MV-4-11 (cell line): ENCODE measurements at regions not wholly inside any gene's neighbourhood (a gene's known extent, or its start where the extent isn't known, plus 50 kb on each side); places are given as distances from the start of the nearest gene placed in this dataset.
"Not testable (repeated sequence)": the region's sequence is repeated elsewhere in the genome, so short reads cannot be mapped to it uniquely, and the experiment has no call there.

Experiments used
- DNase-seq: peaks from one replicate; lab custom pipeline; 2025; lab: John Stamatoyannopoulos, UW

DNA sequence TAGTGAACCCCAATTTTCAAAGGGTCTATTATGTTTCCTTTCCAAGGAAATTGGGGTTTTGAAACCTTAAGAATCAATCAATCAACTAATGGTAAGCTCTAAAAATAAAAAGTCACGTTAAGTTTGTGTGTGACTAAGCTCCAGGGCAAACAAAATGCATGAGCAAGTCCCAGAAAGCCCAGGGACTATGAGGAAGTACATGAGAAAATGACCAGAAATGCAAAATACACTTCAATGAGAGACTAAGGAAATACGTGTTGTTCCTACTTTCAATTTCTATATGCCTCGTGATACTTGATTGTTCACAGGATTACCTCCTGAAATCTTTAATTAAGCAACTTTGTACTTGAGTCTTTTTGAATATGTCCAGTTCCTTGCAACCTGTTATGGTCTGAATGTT, 684.4 kb upstream of the SYT4 start:
- DNase-seq: peak; percentile 75

DNA sequence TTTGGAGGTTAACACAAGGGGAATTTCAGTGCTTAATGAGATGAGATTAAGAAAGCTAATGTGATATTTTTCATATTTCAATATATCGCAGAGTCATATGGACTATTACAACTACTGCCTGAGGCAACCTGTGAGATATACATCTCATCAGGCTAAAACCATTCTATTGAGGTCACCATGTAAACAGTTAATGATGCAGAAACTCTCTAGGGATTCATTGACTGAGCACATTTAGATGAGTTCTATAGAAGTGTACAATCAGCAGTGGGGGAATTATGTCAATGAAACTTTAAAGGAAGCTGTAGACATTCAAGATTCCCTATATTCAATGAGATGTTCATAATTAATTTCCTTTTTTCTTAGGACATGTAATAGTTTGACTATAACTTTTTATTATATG, 687.4 kb upstream of the SYT4 start:
- DNase-seq: no peak

DNA sequence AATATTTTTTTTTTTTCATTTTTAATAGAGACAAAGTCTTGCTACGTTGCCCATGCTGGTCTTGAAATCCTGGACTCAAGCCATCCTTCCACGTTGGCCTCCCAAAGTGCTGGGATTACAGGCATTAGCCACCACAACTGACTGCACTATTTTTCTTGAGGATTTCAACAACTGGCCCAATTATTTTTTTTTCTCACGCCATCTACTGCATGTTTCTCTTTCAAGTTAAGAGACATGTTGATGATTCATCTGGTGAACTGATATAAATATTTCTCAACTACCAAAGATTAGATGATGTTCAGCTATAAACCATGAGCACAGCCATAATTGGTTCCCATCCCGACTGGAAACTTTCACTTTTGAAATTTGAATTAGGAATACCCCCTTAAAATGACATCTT, 688.4 kb upstream of the SYT4 start:
- DNase-seq: no peak

DNA sequence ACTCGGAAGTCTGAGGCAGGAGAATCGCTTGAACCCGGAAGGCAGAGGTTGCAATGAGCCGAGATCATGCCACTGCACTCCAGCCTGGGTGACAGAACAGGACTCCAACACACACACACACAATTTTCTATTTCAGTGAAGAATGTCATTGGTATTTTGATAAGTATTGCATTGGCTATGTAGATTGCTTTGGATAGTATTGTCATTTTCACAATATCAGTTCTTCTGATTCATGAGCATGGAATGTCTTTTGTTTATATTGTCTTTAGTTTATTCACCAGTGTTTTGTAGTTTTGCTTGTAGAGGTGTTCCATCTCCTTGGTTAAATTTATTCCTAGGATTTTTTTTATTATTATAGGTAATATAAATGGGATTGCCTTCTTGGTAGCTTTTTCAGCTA, 693.4 kb upstream of the SYT4 start:
- DNase-seq: no peak

DNA sequence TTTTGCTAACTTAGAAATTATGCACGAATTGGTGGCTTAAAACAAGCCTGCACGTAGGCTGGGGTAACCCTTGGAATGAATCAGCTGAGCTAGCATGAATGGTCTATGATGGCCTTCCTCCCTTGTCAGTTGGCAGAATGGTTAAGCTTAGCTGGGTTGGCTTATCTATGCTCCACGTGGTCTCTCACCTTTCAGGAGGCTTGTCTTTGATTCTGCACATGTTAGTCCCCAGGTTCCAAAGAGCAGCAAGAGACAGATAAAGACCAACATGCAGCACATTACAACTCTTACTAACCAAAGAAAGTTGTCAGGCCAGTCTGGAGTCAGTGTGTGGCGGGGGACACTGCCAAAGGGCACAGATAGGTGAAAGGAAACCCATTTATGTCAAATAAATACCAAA, 700.9 kb upstream of the SYT4 start:
- DNase-seq: no peak

DNA sequence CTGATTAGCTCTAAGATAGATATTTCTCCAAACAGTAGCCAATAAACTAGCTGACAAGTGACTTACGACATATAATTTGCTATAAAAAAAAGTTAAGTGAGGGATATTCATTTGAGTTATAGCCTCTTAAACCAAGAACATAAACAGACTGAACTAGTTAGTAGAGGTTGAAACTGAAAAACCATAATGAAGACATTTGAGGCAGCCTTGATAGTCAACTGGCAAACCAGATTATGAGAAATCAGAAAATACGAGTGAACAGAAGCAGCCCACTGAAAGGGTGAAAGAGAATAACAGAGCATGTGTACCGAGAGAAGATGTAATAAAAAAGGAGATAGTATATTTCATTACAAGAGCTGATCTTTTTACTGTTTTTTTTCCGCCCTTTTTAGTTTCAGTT, 698.1 kb upstream of the SETBP1 start:
- DNase-seq: no peak

DNA sequence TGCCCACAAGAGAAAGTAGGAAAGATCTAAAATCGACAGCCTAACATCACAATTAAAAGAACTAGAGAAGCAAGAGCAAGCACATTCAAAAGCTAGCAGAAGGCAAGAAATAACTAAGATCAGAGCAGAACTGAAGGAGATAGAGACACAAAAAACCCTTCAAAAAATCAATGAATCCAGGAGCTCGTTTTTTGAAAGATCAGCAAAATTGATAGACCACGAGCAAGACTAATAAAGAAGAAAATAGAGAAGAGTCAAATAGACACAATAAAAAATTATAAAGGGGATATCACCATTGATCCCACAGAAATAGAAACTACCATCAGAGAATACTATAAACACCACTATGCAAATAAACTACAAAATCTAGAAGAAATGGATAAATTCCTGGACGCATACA, 693.6 kb upstream of the SETBP1 start:
- DNase-seq: not testable (repeated sequence)

DNA sequence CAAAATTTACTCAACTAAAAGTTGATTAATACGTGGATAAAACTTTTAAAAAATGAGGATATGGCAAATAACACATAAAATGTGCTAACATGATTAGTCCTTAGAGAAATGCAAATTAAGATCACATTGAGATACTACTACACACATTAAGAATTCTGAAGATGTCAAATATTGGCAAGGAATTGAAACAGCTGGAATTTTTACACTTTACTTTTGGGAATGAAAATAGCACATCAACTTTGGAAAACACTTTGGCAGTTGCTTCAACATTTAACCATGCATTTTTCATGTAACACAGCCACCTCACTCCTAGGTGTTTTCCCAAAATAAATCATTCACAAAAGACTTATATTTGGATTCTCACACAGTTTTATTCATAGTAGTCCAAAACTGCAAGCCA, 687.9 kb upstream of the SETBP1 start:
- no peak for DNase-seq

DNA sequence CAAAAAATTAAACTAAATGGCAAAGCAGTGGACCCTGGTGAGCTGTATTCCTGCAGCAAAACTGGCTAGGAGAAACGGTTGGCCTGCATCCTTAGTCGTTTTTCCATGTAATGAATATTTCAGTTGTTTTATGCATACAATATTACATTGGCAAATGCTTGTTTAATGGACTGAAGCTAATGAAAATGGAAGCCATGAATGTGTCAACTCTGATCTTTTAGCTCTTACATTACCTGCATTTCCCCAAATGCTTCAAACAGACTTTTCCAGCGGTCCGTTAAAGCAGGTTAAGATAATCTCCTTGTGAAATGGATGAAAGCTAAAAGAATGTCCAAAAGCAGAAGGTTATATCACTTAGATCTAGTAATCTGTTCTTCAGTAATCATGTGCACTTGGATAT, 686.3 kb upstream of the SETBP1 start:
- no peak for DNase-seq

DNA sequence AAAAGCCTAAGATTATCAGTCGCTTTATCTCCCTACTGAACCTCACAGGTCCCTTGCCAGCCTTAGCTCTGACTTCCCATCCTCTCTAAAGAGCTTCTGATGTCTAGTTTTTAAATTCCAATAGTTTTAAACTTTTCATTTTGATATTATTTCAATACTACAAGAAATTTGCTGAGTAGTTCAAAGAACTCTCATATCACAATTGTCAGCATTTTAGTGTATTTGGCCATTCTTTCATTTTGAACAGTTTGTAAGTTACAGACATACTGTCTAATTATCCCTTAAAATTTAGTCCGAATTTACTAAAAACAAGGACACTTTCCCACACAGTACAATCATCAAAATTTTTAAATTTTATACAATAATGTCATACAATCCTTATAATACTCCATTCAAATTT, 666.8 kb upstream of the SETBP1 start:
- DNase-seq: no peak

DNA sequence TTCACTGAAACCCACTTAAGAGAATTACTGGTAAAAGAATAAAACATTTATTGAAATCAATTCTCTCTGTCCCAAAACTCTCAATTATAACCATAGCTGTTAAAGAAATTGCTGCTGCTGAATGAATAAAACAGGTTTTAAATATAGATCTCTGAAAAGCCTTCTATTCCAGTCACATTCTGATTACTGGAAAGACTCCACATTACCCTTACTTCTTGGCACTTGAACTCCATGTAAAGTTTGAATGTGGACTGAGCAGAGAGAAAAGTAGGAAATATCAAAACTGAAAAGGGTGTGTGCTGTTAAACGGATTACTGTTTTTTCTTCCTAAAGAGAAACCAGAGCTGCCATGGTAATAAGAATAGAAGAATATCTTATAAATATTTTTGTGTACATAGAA, 655.3 kb upstream of the SETBP1 start:
- no peak for DNase-seq

DNA sequence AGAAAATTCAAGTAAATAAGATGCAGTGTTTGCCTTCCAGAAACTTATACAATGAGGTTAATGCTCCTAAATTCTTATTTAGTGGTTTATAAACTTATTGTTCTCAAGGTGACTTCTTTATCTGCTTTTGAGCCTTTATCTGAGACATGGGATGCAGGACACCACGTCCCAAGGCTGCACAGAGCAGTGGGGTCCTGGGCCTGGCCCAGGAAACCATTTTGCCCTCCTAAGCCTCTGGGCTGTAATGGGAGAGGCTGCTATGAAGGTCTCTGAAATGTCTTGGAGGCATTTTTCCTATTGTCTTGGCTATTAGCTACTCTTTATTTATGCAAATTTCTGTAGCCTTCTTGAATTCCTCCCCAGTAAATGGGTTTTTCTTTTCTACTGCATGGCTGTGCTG, 652.6 kb upstream of the SETBP1 start:
- DNase-seq: no peak

DNA sequence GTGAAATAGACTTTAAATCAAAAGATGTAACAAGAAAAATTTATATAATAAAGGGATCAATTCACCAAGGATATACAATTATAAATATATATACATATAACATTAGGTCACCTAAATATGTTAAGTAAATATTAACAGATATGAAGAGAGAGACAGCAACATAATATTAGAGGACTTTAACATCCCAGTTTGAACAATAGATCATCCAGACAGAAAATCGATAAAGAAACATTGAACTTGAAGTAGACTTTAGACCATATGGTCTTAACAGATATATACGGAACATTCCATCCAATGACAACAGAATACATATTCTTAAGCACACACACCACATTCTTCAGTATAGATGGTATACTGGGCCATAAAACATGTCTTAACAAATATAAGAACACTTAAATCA, 649.6 kb upstream of the SETBP1 start:
- DNase-seq: no peak

DNA sequence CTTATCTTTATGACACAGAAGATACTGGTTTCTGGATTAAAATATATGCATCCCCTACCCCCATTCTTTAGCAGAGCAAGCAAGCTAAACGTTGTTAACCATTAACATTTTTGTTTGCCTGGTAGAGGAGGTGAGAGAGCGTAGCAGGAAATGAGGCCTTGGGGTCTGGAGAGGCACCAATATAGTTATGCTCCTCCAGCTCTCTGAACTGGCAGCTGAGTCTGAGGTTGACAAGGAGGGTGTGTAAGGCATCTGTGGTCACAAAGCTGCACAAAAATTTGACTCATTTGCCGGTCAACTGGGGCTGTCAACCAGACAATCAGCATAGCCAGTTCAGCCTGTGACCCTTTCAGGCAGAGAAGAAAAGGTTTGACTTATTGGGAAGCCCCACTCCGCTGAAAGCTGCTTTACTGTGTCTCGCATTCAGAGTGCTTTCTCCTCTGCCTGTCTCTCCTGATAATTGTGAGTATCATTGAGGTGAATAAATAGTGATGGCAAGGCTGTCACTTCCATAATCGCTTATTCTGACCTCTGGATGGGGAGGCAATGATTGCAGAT, 647.5 kb upstream of the SETBP1 start:
- peak; percentile 1 for DNase-seq

DNA sequence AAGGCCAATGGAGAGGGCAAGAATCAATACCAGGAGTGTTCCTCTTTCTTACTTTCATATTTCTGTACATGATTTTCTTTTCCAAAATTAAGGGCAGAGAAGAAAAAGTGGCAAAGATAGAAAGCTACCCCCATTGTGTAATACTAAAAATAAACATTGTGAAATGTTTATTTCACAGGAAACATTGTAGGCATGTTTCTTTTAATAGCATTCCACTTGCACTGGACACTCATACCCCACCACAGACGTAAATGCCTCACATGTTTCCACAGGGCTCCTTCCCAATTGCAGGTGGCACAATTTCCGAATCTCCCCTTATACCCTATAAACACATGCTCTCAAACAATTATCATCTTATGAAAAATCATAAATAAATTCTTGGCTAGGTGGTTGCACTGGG, 645.1 kb upstream of the SETBP1 start:
- DNase-seq: peak; percentile 33

DNA sequence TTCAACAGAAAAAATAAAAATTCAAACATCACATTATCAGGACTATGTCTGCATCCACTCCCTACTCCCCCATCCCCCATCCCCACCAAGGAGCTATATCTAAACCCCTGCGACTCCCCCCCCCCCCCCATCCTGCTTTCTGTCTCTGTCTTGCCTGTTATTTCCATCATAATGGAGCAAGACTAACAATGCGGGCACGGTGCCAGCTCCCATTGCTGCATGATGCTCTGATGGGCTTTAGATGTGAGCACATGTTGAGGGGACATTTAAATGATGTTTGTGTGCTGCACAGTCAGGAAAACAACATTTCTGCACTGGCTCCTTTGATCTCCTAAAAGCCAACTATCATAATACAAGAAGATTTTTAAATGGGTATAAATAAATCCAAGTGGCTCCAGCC, 644.2 kb upstream of the SETBP1 start:
- no peak for DNase-seq

DNA sequence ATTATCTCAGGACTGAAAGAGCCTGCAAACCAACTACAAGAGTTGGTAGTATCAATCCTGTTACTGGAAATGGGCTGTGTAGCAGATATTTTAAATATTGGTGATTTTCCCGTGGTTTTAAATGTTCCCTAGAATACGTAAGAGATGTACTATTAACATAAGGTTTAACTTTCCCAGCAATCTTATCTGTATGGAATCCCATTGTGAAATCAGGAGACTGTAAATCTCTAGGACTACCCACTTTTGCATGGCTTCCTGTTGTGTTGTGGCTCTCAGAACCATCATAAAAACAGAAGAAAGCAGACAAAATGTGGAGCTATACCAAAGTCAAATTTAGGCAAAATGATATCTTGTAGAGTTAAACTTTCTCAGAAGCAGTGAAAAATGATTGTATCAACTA, 641.5 kb upstream of the SETBP1 start:
- no peak for DNase-seq

DNA sequence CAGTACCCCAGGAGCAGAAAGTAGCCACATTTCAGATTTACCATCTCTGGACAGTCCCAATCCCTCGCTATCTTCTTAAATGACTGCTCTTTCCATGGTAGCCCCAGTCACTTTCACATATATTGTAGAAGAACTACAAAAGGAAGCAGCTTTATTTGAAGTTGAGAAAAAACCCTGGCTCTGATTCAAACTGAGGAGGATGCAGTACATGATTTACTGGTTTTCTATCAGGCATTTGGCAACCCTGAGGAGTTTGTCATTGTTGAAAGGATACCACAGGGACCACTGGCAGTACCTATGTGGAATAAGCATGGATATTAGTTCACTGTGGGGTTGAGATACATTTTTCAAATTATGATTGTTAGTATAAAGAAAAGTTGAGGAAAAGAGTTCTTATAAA, 640.9 kb upstream of the SETBP1 start:
- no peak for DNase-seq

DNA sequence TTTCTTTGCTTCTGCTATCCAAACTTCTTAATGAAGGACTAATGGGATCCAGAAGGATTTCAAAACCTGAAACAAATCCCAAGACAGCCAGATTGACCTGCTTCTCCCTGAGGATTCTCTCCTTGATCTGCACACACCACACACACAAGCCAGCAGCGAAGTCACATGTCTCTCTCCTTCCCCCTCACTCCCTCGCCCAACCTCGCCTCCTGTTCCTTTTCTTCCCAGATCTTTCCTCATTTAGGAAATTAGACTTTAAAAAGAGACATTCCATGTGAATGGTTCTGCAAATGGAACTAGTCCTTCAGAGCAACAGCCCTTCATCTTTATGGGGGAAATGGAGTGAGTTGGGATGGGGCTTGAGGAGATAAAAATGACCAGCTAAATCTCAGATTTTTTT, 639.1 kb upstream of the SETBP1 start:
- DNase-seq: no peak

DNA sequence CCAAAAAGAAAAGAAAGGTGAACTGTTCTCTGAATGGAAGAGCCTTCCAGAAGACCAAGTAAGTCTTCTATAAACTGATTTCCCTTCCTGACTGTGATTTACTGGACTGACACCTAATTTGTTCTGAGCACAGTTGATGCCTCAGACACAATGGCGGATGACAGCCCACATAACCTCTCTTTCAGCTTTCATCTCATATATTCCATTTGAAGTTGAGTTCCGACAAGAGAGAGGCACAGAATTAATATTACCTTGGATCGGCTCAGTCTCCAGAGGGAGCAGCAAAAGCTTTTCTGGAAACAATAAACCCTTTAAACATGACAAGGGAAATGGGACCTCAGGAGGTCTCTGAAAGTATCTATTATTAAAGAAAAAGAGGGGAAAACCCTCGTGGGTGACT, 638.7 kb upstream of the SETBP1 start:
- no peak for DNase-seq

DNA sequence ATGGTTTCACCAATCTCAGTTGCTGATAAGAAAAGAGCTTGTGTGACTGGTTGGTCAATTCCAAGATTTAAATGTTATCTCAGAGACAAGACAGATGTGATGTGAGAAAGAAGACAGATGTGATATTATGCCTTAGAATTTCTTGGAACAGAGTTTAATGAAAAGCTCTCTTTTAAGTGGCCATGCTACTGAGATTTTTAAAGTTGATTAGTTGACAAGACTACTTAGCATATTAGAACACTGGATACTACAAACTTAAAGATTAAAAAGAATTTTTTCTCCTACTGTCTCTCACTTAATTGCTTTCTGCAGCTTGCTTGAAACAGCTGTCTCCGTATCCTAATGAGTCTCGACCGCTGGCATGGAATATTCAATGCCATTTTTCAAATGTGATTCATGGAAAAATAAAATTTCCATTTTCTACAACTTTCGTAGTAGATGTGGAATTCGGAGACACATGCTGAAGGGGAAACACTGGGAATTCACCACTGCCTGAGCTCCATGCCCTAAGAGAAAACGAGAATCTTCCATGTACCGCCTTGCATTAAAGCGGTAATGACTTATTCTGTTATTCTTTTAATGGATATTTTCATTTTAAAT, 634.2 kb upstream of the SETBP1 start:
- DNase-seq: no peak

DNA sequence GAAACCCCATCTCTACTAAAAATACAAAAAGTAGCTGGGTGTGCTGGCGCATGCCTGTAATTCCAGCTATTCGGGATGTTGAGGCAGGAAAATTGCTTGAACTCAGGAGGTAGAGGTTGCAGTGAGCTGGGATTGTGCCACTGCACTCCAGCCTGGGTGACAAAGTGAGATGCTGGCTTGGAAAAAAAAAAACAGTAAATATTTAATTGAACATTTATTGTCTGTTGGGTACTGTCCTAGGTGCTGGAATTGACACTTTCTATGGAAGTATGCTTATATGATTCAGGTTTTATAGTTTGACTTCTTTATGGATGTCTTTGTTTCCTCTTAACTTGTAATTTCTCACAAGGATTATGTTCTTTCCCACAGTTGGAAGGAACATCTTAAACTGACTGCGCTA, 633.1 kb upstream of the SETBP1 start:
- no peak for DNase-seq

DNA sequence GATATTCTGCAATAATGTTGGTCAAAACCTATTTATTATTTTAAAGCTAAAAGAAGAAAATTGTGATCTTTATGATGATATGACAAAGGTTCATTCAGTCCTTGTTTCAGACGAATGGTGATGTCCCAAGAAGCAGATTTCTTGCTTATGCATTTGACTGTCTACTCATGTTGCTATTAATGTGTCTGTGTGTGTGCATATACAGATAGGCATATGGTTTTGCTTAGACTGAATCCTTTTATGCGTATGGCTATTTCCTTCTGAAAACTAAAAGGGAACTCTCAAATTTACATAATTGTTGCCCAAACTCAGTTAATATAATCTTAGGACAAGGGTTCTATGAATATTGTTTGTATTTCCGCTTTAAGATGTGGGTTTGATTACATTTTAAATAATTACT, 632.3 kb upstream of the SETBP1 start:
- no peak for DNase-seq

DNA sequence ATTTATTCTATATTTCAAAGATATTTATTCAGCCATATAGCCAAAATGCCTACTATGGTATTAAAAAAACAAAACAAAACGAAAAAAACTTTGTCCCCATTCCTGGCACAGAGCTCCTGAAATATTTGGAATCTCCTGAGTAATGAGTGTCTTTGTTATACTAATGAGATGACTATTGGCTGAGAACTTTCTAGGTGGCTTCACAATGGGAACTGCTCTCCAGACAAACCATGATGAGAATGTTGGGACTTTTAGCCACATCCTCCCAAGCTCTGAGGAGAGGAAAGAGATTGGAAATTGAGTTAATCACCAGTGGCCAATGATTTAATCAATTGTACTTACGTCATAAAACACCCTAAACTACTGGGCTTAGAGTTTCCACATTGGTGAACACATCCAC, 631.8 kb upstream of the SETBP1 start:
- no peak for DNase-seq

DNA sequence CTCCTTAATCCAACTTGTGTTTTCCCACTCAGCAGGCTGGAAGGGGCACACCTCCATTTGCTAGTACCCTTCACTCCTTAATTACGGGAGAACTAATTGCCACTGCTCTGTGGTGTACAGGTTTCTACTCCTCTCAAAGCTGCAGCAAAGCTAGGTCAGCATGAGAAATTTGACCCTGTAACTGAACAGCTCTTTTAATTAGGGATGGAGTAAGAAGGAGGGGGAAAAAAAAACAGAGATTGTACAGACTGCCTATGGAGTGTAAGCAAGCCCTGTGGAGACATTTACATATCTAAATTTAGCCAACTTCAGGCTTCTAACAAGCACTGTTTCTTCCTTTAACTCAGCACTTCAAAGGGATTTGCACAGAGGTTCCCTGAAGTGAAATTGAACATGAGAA, 629.7 kb upstream of the SETBP1 start:
- no peak for DNase-seq
